Kidney (tissue), 13 donors: ENCODE measurements at regions not wholly inside any gene's neighbourhood (a gene's known extent, or its start where the extent isn't known, plus 50 kb on each side); places are given as distances from the start of the nearest gene placed in this dataset.
A peak's percentile ranks its signal among the peaks of the same experiment; 100 is the strongest.

Experiments used
- DNase-seq, 5 donors: peaks; one replicate each; pipeline ENCODE4 v3.0.0-alpha.2; 2013 to 2020
- FAIRE-seq: peaks from 2 replicates; lab custom pipeline; 2012; peaks lifted over from hg19 to GRCh38; lab: Jason Lieb, UNC
- H3K27ac ChIP-seq, 2 donors: one replicate each; pipeline ENCODE4 v1.7.0; 2013; ENCODE audit warnings: low read depth in 2 of 2, low read length in 2 of 2, inconsistent platforms in 1 of 2
- H3K27me3 ChIP-seq: one replicate; pipeline ENCODE4 v1.7.1; 2013; ENCODE audit warnings: low read length, inconsistent platforms; ENCODE audit not compliant: control insufficient read depth, insufficient read depth
- H3K36me3 ChIP-seq, 3 donors: one replicate each; pipeline versions ENCODE4 v1.7.0 to v1.7.1; 2013; ENCODE audit warnings: low read length in 3 of 3, control low read depth in 1 of 3, inconsistent platforms in 1 of 3; ENCODE audit not compliant: insufficient read depth in 3 of 3, control insufficient read depth in 2 of 3
- H3K4me1 ChIP-seq, 3 donors: one replicate each; pipeline versions ENCODE4 v1.7.0 to v1.7.1; 2013; ENCODE audit warnings: low read length in 3 of 3, inconsistent platforms in 1 of 3, low read depth in 1 of 3; ENCODE audit not compliant: control insufficient read depth in 2 of 3, insufficient read depth in 2 of 3
- H3K4me3 ChIP-seq, 3 donors: one replicate each; pipeline versions ENCODE4 v1.7.0 to v1.8.1; 2013; ENCODE audit warnings: low read length in 3 of 3, control low read depth in 1 of 3, inconsistent platforms in 1 of 3
- H3K9ac ChIP-seq, 3 donors: one replicate each; pipeline versions ENCODE4 v1.7.0 to v1.7.1; 2013; ENCODE audit warnings: low read length in 3 of 3, control low read depth in 1 of 3, inconsistent platforms in 1 of 3
- H3K9me3 ChIP-seq, 3 donors: one replicate each; pipeline versions ENCODE4 v1.7.0 to v1.7.1; 2013; ENCODE audit warnings: low read length in 3 of 3, control low read depth in 1 of 3, inconsistent platforms in 1 of 3; ENCODE audit not compliant: control insufficient read depth in 2 of 3, insufficient read depth in 1 of 3
- intact Hi-C: fragments of 100-400 bp; cut with DNase I; formaldehyde crosslinking; loops from one replicate; pipeline ENCODE4 v1.11.1; 2022
- TF ChIP-seq, protein P1 (sequence below): IDR thresholded peaks from 3 replicates; pipeline ENCODE4 v1.5.1; 2012; ENCODE audit warnings: mild to moderate bottlenecking, moderate library complexity, borderline replicate concordance; ENCODE audit not compliant: insufficient read depth; ENCODE audit errors: extremely low read depth
- donor health status: control.
- donor health status: control.
- donor health status: control.
- donor health status: control.
- donor health status: control.
- donor health status: DM: yes; HTN: yes; CAD: no.
- donor health status: Normal renal cell carcinoma (clear cell type).

DNA sequence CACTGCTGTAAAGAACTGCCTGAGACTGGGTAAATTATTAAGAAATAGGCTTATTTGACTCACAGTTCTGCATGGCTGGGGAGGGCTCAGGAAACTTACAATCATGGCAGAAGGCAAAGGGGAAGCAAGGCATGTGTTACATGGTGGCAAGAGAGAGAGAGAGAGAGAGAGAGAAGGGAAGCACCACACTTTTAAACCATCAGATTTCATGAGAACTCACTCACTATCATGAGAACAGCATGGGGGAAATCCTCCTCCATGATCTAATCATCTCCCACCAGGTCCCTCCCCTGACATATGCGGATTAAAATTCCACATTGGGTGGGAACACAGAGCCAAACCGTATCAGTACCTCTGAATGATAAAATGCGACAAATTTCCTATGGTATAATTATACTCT lies 203.9 kb upstream of the MARCKS start:
- no peaks in the 10 kb centered on the region for H3K4me1 ChIP-seq
- H3K4me3 ChIP-seq: no peak overlapping the region
- H3K27me3 ChIP-seq: no peaks in the 10 kb centered on the region
- no peak for FAIRE-seq
- H3K9me3 ChIP-seq: no peaks in the 10 kb centered on the region
- H3K27ac ChIP-seq: no peak overlapping the region
- H3K36me3 ChIP-seq: no peaks in the 10 kb centered on the region
- intact Hi-C loops: no loop called here
- TF ChIP-seq, protein P1, sequence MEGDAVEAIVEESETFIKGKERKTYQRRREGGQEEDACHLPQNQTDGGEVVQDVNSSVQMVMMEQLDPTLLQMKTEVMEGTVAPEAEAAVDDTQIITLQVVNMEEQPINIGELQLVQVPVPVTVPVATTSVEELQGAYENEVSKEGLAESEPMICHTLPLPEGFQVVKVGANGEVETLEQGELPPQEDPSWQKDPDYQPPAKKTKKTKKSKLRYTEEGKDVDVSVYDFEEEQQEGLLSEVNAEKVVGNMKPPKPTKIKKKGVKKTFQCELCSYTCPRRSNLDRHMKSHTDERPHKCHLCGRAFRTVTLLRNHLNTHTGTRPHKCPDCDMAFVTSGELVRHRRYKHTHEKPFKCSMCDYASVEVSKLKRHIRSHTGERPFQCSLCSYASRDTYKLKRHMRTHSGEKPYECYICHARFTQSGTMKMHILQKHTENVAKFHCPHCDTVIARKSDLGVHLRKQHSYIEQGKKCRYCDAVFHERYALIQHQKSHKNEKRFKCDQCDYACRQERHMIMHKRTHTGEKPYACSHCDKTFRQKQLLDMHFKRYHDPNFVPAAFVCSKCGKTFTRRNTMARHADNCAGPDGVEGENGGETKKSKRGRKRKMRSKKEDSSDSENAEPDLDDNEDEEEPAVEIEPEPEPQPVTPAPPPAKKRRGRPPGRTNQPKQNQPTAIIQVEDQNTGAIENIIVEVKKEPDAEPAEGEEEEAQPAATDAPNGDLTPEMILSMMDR: no peak
- DNase-seq: no peak
- no peak overlapping the region for H3K9ac ChIP-seq

DNA sequence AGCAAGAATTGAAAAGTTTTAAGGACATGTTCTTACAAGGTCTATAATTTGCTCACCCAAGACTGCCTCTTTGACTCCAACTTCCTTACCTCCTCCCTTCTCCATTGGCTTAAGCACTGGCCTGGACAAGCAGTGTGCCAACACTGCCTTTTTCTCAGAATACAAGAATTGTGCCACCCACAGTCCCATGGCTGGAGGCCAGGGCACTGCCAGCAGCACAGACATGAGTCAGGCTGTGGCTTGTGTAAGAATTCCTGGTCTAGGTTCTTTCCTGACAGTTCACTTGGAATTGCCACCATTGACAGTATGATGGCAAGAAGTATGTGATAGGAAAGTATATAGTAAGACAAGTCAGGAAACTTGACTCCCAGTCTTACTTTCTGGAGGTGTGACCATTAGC lies 202.7 kb upstream of the MARCKS start:
- Histone ChIP-seq H3K9me3 (no peaks in the 10 kb centered on the region), H3K27ac (no peak overlapping the region), H3K27me3 (no peaks in the 10 kb centered on the region), H3K36me3 (no peaks in the 10 kb centered on the region), H3K9ac (no peak overlapping the region), H3K4me3 (no peak overlapping the region), H3K4me1 (no peaks in the 10 kb centered on the region)
- DNase-seq: peak in 1 of 5 donors; percentile 90
- FAIRE-seq: no peak
- intact Hi-C loops: no loop called here
- TF ChIP-seq, protein P1: no peak

DNA sequence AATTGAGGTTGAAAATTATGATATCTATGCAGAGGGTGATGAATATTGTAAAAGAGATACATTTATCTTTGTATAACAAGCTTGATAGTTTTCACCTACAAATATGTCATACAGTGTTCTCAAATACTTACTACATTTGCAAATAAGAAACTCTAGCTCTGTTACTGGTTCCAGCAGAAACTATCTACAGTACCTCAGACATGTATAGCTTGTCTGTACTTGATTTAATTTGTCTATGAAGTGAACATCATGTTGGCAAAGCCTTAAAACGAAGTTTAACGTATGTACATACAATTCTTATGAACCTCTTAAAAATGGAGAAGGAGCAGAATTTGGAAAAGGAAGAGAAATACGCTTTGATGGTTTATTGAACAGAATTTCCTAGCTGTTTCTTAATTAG lies 201.4 kb upstream of the MARCKS start:
- no peaks in the 10 kb centered on the region for H3K9me3 ChIP-seq
- no peak overlapping the region for H3K4me3 ChIP-seq
- TF ChIP-seq, protein P1: no peak
- intact Hi-C loops: no loop called here
- DNase-seq (no peak), FAIRE-seq (no peak)
- no peaks in the 10 kb centered on the region for H3K4me1 ChIP-seq
- H3K27me3 ChIP-seq: no peaks in the 10 kb centered on the region
- H3K36me3 ChIP-seq: no peaks in the 10 kb centered on the region
- H3K9ac ChIP-seq: no peak overlapping the region
- no peak overlapping the region for H3K27ac ChIP-seq

DNA sequence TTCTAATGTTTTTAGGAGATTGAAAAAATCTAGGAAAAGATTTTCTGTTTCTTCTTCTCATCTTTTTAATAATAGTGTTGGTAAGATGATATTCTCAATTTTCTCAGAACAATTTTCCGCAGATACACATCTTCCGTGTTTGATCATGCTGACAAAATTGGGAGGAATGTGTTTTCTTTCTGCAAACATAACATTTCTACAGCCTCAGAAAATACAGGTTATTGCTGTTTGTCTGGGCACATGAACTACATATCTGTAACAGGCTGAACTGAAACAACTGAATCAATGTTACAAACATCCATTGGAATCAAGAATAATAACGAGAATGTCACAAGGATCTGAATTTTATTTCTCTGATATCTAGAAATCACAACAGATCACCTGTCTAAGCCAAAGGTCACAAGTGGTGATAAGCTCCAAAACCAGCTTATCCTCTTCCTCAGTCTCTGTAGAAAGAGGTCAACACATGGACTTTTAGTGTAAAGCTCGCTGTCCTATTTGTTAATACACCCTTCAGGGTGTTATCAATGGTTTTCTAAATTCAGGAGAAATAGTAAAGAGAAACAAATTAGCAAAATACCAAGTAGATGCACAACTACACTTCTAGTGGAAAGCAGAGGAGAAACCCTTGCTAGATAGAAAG lies 197.3 kb upstream of the MARCKS start:
- TF ChIP-seq, protein P1: no peak
- intact Hi-C loops: no loop called here
- Histone ChIP-seq H3K27ac (no peak overlapping the region), H3K9ac (no peak overlapping the region), H3K9me3 (no peaks in the 10 kb centered on the region), H3K4me1 (no peaks in the 10 kb centered on the region), H3K36me3 (no peaks in the 10 kb centered on the region), H3K4me3 (no peak overlapping the region), H3K27me3 (no peaks in the 10 kb centered on the region)
- DNase-seq: no peak
- no peak for FAIRE-seq
